ENCODE measurements at regions not wholly inside any gene's neighbourhood (a gene's known extent, or its start where the extent isn't known, plus 50 kb on each side); places are given as distances from the start of the nearest gene placed in this dataset.

DNA sequence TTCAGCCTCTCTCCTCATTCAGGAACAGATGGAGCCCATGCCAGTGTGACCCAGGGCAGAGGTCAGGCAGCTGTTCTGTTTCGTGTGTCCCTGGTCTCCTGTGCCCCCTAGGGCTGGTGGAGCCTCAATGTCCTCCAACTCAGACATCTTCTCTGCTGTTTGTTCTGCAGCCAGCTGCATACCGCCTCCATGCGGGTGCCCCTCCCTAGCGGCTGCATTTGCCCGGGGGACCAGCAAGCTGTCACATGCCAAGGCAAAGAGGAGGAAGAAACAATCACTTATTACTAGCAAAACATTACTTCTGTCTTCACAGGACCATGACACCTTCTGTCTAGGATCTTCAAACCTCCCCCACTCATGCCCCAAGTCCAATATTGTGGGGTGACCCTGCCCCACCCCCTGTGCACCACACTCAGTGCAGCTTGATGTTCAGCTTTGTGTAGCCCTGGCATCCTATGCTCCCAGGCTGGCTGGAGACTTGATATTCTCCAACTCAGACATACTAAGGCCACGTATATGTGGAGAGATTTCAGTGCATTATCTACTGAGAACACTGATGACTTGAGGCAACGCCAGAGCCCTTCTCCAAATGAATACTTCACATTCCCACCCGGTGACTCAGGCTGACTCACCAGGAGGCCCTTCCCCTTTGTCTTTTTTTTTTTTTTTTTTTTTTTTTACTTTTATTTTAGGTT is 188.9 kb downstream of the SKIDA1 start:
- no peaks in the 10 kb centered on the region for H3K27me3 Mint-ChIP-seq (ENCODE audit: insufficient read depth)
- H3K9me3 ChIP-seq (ENCODE audit: control insufficient read depth, low read length), result no peaks in the 10 kb centered on the region
- no peaks in the 10 kb centered on the region for H3K27me3 ChIP-seq (ENCODE audit: control insufficient read depth, insufficient read depth, low read length, poor library complexity, severe bottlenecking)
- peak; percentile 85 for DNase-seq
- peak overlapping the region; percentile 64 for H3K27ac ChIP-seq (ENCODE audit: low read depth, low read length)
- 26 to 42% methylated on average over 4 to 7 of the region's 8 CpGs for WGBS, 2 experiments (ENCODE audit: insufficient coverage in 1 of 2, insufficient read length in 1 of 2)
- no peak overlapping the region for H3K4me3 ChIP-seq (ENCODE audit: low read length)
- H3K36me3 ChIP-seq (ENCODE audit: control insufficient read depth, insufficient read depth, low read length), result no peaks in the 10 kb centered on the region
- no peaks in the 10 kb centered on the region for H3K36me3 Mint-ChIP-seq (ENCODE audit: low read depth)
- peak; percentile 45 for TF ChIP-seq CTCF (conservative IDR thresholded peaks at IDR 0.05)
- H3K9me3 Mint-ChIP-seq, result peaks cover 2% of the 10 kb centered on the region
- peak overlapping the region; percentile 36 for H3K9ac ChIP-seq (ENCODE audit: extremely low read depth, low read length, poor library complexity, severe bottlenecking)
- H3K27ac Mint-ChIP-seq, result peak overlapping the region; percentile 97
- H3K4me3 Mint-ChIP-seq, result peak overlapping the region; percentile 6
- H3K4me1 Mint-ChIP-seq, result peaks cover 19% of the 10 kb centered on the region
- peaks cover 8% of the 10 kb centered on the region for H3K4me1 ChIP-seq (ENCODE audit: control insufficient read depth, insufficient read depth, low read length)

DNA sequence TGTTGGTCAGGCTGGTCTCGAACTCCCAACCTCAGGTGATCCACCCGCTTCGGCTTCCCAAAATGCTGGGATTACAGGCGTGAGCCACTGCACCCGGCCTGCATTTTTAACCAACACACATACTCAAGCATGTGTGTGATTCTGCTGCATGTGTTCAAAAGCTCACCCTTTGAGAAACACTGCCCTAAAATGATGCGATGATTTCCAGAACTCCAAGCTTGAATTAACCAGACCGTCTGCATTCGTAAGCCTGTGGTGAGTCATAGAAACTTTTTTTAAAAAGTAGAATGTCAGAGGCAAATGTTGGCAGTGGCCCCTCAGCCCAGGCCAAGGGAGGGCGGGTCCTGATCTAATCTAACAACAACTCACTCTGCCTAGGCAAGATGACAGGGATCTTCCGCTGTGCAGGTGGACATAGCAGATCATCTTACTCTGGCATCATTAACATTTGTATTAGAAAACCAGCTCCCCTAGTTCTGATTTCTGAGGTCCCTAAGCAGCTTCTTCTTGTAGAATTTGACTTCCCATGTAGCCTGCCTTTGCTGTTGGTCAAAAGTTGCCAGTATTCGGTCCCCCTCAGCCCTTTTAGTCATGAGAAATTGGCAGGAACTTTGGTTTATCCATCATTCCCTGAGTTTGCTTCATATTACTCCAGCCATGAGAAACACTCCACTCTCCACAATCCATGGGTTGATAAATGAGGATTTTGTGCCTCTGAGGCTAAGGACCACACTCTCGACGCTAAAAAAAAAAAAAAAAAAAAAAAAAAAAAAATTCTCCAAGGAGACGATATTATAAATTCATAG is 190.4 kb downstream of the SKIDA1 start:
- Mint-ChIP-seq H3K27me3 (ENCODE audit: insufficient read depth) (no peaks in the 10 kb centered on the region), H3K27ac (peak overlapping the region; percentile 52), H3K4me1 (peaks cover 19% of the 10 kb centered on the region), H3K4me3 (no peak overlapping the region), H3K36me3 (ENCODE audit: low read depth) (no peaks in the 10 kb centered on the region), H3K9me3 (peaks cover 2% of the 10 kb centered on the region)
- 90 to 100% methylated on average over 2 to 13 of the region's 14 CpGs for WGBS, 2 experiments (ENCODE audit: insufficient coverage in 1 of 2, insufficient read length in 1 of 2)
- Histone ChIP-seq H3K4me1 (ENCODE audit: control insufficient read depth, insufficient read depth, low read length) (peaks cover 8% of the 10 kb centered on the region), H3K27me3 (ENCODE audit: control insufficient read depth, insufficient read depth, low read length, poor library complexity, severe bottlenecking) (no peaks in the 10 kb centered on the region), H3K9me3 (ENCODE audit: control insufficient read depth, low read length) (no peaks in the 10 kb centered on the region), H3K36me3 (ENCODE audit: control insufficient read depth, insufficient read depth, low read length) (no peaks in the 10 kb centered on the region), H3K4me3 (ENCODE audit: low read length) (no peak overlapping the region), H3K9ac (ENCODE audit: extremely low read depth, low read length, poor library complexity, severe bottlenecking) (no peak overlapping the region), H3K27ac (ENCODE audit: low read depth, low read length) (no peak overlapping the region)
- DNase-seq, result peak; percentile 69
- TF ChIP-seq CTCF (conservative IDR thresholded peaks at IDR 0.05), result no peak

GRCh38 chr10:21330628-21331020 is 194.9 kb downstream of the SKIDA1 start:
- Histone ChIP-seq H3K4me3 (ENCODE audit: low read length) (no peak overlapping the region), H3K9ac (ENCODE audit: extremely low read depth, low read length, poor library complexity, severe bottlenecking) (no peak overlapping the region), H3K4me1 (ENCODE audit: control insufficient read depth, insufficient read depth, low read length) (no peaks in the 10 kb centered on the region), H3K27me3 (ENCODE audit: control insufficient read depth, insufficient read depth, low read length, poor library complexity, severe bottlenecking) (no peaks in the 10 kb centered on the region), H3K9me3 (ENCODE audit: control insufficient read depth, low read length) (no peaks in the 10 kb centered on the region), H3K27ac (ENCODE audit: low read depth, low read length) (no peak overlapping the region), H3K36me3 (ENCODE audit: control insufficient read depth, insufficient read depth, low read length) (no peaks in the 10 kb centered on the region)
- Mint-ChIP-seq H3K27me3 (ENCODE audit: insufficient read depth) (no peaks in the 10 kb centered on the region), H3K4me1 (peaks cover 19% of the 10 kb centered on the region), H3K4me3 (no peak overlapping the region), H3K36me3 (ENCODE audit: low read depth) (no peaks in the 10 kb centered on the region), H3K9me3 (no peaks in the 10 kb centered on the region), H3K27ac (no peak overlapping the region)
- WGBS, 2 experiments (ENCODE audit: insufficient coverage in 1 of 2, insufficient read length in 1 of 2), result 89 to 94% methylated on average over 4 to 6 of the region's 6 CpGs
- DNase-seq, result no peak
- no peak for TF ChIP-seq CTCF (conservative IDR thresholded peaks at IDR 0.05)

Measured in endodermal cell (in vitro differentiated cells).